Activated naive CD4-positive, alpha-beta T cell treated with anti-CD3 and anti-CD28 coated beads for 36 hours (primary cell): ENCODE measurements at regions not wholly inside any gene's neighbourhood (a gene's known extent, or its start where the extent isn't known, plus 50 kb on each side); places are given as distances from the start of the nearest gene placed in this dataset.

Source experiments
- CTCF ChIA-PET: fragments of 350-600 bp; sonication (Branson Sonifier 250); formaldehyde crosslinking; loops from one replicate; lab custom pipeline; 2021; ENCODE audit warnings: antibody characterized with exemption; lab: Charles Lee
- DNase-seq: peaks from one replicate; pipeline ENCODE4 v3.0.0-alpha.2; 2020
- H3K27ac Mint-ChIP-seq: one replicate; pipeline ENCODE4 v1.8.0; 2021; ENCODE audit warnings: mild to moderate bottlenecking, mixed read lengths
- H3K27me3 Mint-ChIP-seq: one replicate; pipeline ENCODE4 v1.8.0; 2021; ENCODE audit warnings: low read depth, mixed read lengths
- H3K36me3 Mint-ChIP-seq: one replicate; pipeline ENCODE4 v1.8.0; 2021; ENCODE audit warnings: low read depth, mixed read lengths
- H3K4me1 Mint-ChIP-seq: one replicate; pipeline ENCODE4 v1.8.0; 2021; ENCODE audit warnings: low read depth, mixed read lengths
- H3K4me3 Mint-ChIP-seq: one replicate; pipeline ENCODE4 v1.8.0; 2021; ENCODE audit warnings: mild to moderate bottlenecking, moderate library complexity, mixed read lengths
- H3K9me3 Mint-ChIP-seq: one replicate; pipeline ENCODE4 v1.8.0; 2021; ENCODE audit warnings: mixed read lengths
- intact Hi-C: fragments of 100-400 bp; cut with micrococcal nuclease; formaldehyde crosslinking; loops from one replicate; pipeline ENCODE4 v1.15.1; 2023

GRCh38 chr4:99763635-99764101 is 53.0 kb upstream of the DAPP1 start:
- H3K36me3 Mint-ChIP-seq: no peaks in the 10 kb centered on the region
- peaks cover 7% of the 10 kb centered on the region for H3K9me3 Mint-ChIP-seq
- no peak overlapping the region for H3K4me3 Mint-ChIP-seq
- peaks cover 13% of the 10 kb centered on the region for H3K27me3 Mint-ChIP-seq
- CTCF ChIA-PET: no interaction called here
- peaks cover 27% of the 10 kb centered on the region for H3K4me1 Mint-ChIP-seq
- H3K27ac Mint-ChIP-seq: no peak overlapping the region
- intact Hi-C loops: loop anchor here (1.0 to 5.0 kb wide), 3 partner anchors 8 to 256 kb away; partner anchors contain the start of gene DNAJB14
- DNase-seq: peak; percentile 38

GRCh38 chr4:99762728-99763127 is 53.9 kb upstream of the DAPP1 start:
- peaks cover 13% of the 10 kb centered on the region for H3K27me3 Mint-ChIP-seq
- CTCF ChIA-PET: no interaction called here
- H3K36me3 Mint-ChIP-seq: no peaks in the 10 kb centered on the region
- no peak overlapping the region for H3K27ac Mint-ChIP-seq
- peaks cover 27% of the 10 kb centered on the region for H3K4me1 Mint-ChIP-seq
- H3K4me3 Mint-ChIP-seq: no peak overlapping the region
- intact Hi-C loops: loop anchor here (1.0 to 5.0 kb wide), 2 partner anchors 7 to 185 kb away; partner anchors contain the start of gene DNAJB14
- H3K9me3 Mint-ChIP-seq: peaks cover 7% of the 10 kb centered on the region
- no peak for DNase-seq

- Mint-ChIP-seq H3K4me3 (no peak overlapping the region), H3K4me1 (peaks cover 38% of the 10 kb centered on the region), H3K36me3 (no peaks in the 10 kb centered on the region), H3K9me3 (peaks cover 7% of the 10 kb centered on the region), H3K27ac (no peak overlapping the region), H3K27me3 (peaks cover 21% of the 10 kb centered on the region)
- intact Hi-C loops: loop anchor here (1.0 to 5.0 kb wide), 8 partner anchors 49 to 673 kb away; partner anchors contain the start of genes ADH5 and DNAJB14
- CTCF ChIA-PET: no interaction called here
- no peak for DNase-seq
Measured at GRCh38 chr4:99759988-99760387, 56.6 kb upstream of the DAPP1 start.

- Mint-ChIP-seq H3K4me3 (no peak overlapping the region), H3K27me3 (peaks cover 22% of the 10 kb centered on the region), H3K36me3 (no peaks in the 10 kb centered on the region), H3K4me1 (peaks cover 35% of the 10 kb centered on the region), H3K27ac (no peak overlapping the region), H3K9me3 (peaks cover 3% of the 10 kb centered on the region)
- DNase-seq: no peak
- intact Hi-C loops: loop anchor here (2.0 to 5.0 kb wide), 2 partner anchors 87 to 672 kb away; partner anchors contain the start of gene ADH5
- CTCF ChIA-PET: no interaction called here
Measured at GRCh38 chr4:99759346-99759984, 57.2 kb upstream of the DAPP1 start.

GRCh38 chr4:99755223-99755944 is 61.2 kb upstream of the DAPP1 start:
- CTCF ChIA-PET: no interaction called here
- Mint-ChIP-seq H3K4me1 (peaks cover 24% of the 10 kb centered on the region), H3K9me3 (no peaks in the 10 kb centered on the region), H3K27me3 (peaks cover 28% of the 10 kb centered on the region), H3K27ac (no peak overlapping the region), H3K36me3 (no peaks in the 10 kb centered on the region), H3K4me3 (no peak overlapping the region)
- no peak for DNase-seq
- intact Hi-C loops: loop anchor here (1.0 to 5.0 kb wide), 3 partner anchors 8 to 668 kb away; partner anchors contain the start of gene ADH5

- DNase-seq: no peak
- Mint-ChIP-seq H3K4me1 (peaks cover 18% of the 10 kb centered on the region), H3K36me3 (no peaks in the 10 kb centered on the region), H3K27me3 (peaks cover 28% of the 10 kb centered on the region), H3K4me3 (no peak overlapping the region), H3K9me3 (no peaks in the 10 kb centered on the region), H3K27ac (no peak overlapping the region)
- intact Hi-C loops: loop anchor here (1.0 to 5.0 kb wide), 3 partner anchors 9 to 667 kb away; partner anchors contain the start of gene ADH5
- CTCF ChIA-PET: no interaction called here
Measured at GRCh38 chr4:99754756-99755155, 61.9 kb upstream of the DAPP1 start.

GRCh38 chr4:99753931-99754330 is 62.7 kb upstream of the DAPP1 start:
- DNase-seq: no peak
- CTCF ChIA-PET: no interaction called here
- Mint-ChIP-seq H3K4me1 (peaks cover 10% of the 10 kb centered on the region), H3K27ac (no peak overlapping the region), H3K36me3 (no peaks in the 10 kb centered on the region), H3K4me3 (no peak overlapping the region), H3K27me3 (peaks cover 23% of the 10 kb centered on the region), H3K9me3 (no peaks in the 10 kb centered on the region)
- intact Hi-C loops: no loop called here

GRCh38 chr4:99749445-99750391 is 66.9 kb upstream of the DAPP1 start:
- intact Hi-C loops: no loop called here
- Mint-ChIP-seq H3K9me3 (no peaks in the 10 kb centered on the region), H3K27me3 (peaks cover 23% of the 10 kb centered on the region), H3K36me3 (no peaks in the 10 kb centered on the region), H3K4me1 (no peaks in the 10 kb centered on the region), H3K27ac (no peak overlapping the region), H3K4me3 (no peak overlapping the region)
- DNase-seq: no peak
- CTCF ChIA-PET: no interaction called here

- CTCF ChIA-PET: interaction anchor here (0.7 kb wide), 1 partner anchor 65 kb away, joined by 3 read pairs; no protein-coding TSS in a partner anchor
- no peak overlapping the region for H3K4me3 Mint-ChIP-seq
Measured at GRCh38 chr4:99746443-99746842, 70.2 kb upstream of the DAPP1 start.

GRCh38 chr4:99736846-99737245 is 79.2 kb upstream of the C4orf54 start:
- H3K36me3 Mint-ChIP-seq: no peaks in the 10 kb centered on the region
- H3K4me1 Mint-ChIP-seq: no peaks in the 10 kb centered on the region
- no peak for DNase-seq
- CTCF ChIA-PET: no interaction called here
- H3K27me3 Mint-ChIP-seq: peaks cover 18% of the 10 kb centered on the region
- H3K4me3 Mint-ChIP-seq: no peak overlapping the region
- H3K9me3 Mint-ChIP-seq: peaks cover 5% of the 10 kb centered on the region
- no peak overlapping the region for H3K27ac Mint-ChIP-seq
- intact Hi-C loops: no loop called here

More at GRCh38 chr4:99746443-99746842, 70.2 kb upstream of the DAPP1 start:
- H3K27me3 Mint-ChIP-seq: peaks cover 16% of the 10 kb centered on the region
- H3K4me1 Mint-ChIP-seq: no peaks in the 10 kb centered on the region
- H3K9me3 Mint-ChIP-seq: no peaks in the 10 kb centered on the region
- intact Hi-C loops: no loop called here
- DNase-seq: no peak
- no peaks in the 10 kb centered on the region for H3K36me3 Mint-ChIP-seq
- no peak overlapping the region for H3K27ac Mint-ChIP-seq

GRCh38 chr4:99735822-99736221 is 78.2 kb upstream of the C4orf54 start:
- CTCF ChIA-PET: no interaction called here
- H3K4me1 Mint-ChIP-seq: no peaks in the 10 kb centered on the region
- intact Hi-C loops: no loop called here
- H3K36me3 Mint-ChIP-seq: no peaks in the 10 kb centered on the region
- no peak overlapping the region for H3K4me3 Mint-ChIP-seq
- peaks cover 5% of the 10 kb centered on the region for H3K9me3 Mint-ChIP-seq
- no peak overlapping the region for H3K27ac Mint-ChIP-seq
- no peak for DNase-seq
- peaks cover 18% of the 10 kb centered on the region for H3K27me3 Mint-ChIP-seq
